ENCODE measurements at regions not wholly inside any gene's neighbourhood (a gene's known extent, or its start where the extent isn't known, plus 50 kb on each side); places are given as distances from the start of the nearest gene placed in this dataset.

GRCh38 chr4:19776929-19777328, 474.8 kb upstream of the SLIT2 start:
- TF ChIP-seq RFX5 (IDR thresholded peaks at IDR 0.05; ENCODE audit: low read depth, low read length) (no peak), NFIC (IDR thresholded peaks at IDR 0.05; ENCODE audit: low read depth, low read length) (no peak), BHLHE40 (IDR thresholded peaks at IDR 0.05; ENCODE audit: borderline replicate concordance in 1 of 2, low read depth in 2 of 2, low read length in 1 of 2) (no peak), CEBPB (IDR thresholded peaks at IDR 0.05; ENCODE audit: borderline replicate concordance in 1 of 2, low read depth in 2 of 2, low read length in 2 of 2) (no peak), EZH2 (IDR thresholded peaks at IDR 0.05; ENCODE audit: borderline replicate concordance, control insufficient read depth, low read depth, low read length) (no peak), STAT3 (IDR thresholded peaks at IDR 0.05; ENCODE audit: low read depth, low read length) (no peak)

Measured in GM12878 (cell line).